ENCODE measurements at regions not wholly inside any gene's neighbourhood (a gene's known extent, or its start where the extent isn't known, plus 50 kb on each side); places are given as distances from the start of the nearest gene placed in this dataset.

GRCh38 chr5:36494841-36495601 is 111.4 kb upstream of the SLC1A3 start:
- Mint-ChIP-seq H3K9me3 (ENCODE audit: unreplicated experiment) (no peaks in the 10 kb centered on the region), H3K27me3 (ENCODE audit: unreplicated experiment) (peaks cover 1% of the 10 kb centered on the region), H3K4me3 (ENCODE audit: unreplicated experiment) (no peak overlapping the region), H3K4me1 (ENCODE audit: unreplicated experiment) (no peaks in the 10 kb centered on the region), H3K36me3 (ENCODE audit: low read depth, unreplicated experiment) (no peaks in the 10 kb centered on the region), H3K27ac (ENCODE audit: unreplicated experiment) (no peak overlapping the region)
- DNase-seq (ENCODE audit: low spot score): no peak
- TF ChIP-seq CTCF (IDR thresholded peaks at IDR 0.05; ENCODE audit: unreplicated experiment): no peak

GRCh38 chr5:36495611-36496010 is 110.8 kb upstream of the SLC1A3 start:
- no peak for TF ChIP-seq CTCF (IDR thresholded peaks at IDR 0.05; ENCODE audit: unreplicated experiment)
- no peaks in the 10 kb centered on the region for H3K4me1 Mint-ChIP-seq (ENCODE audit: unreplicated experiment)
- no peak for DNase-seq (ENCODE audit: low spot score)
- H3K36me3 Mint-ChIP-seq (ENCODE audit: low read depth, unreplicated experiment): no peaks in the 10 kb centered on the region
- H3K27me3 Mint-ChIP-seq (ENCODE audit: unreplicated experiment): peaks cover 1% of the 10 kb centered on the region
- H3K27ac Mint-ChIP-seq (ENCODE audit: unreplicated experiment): no peak overlapping the region
- H3K9me3 Mint-ChIP-seq (ENCODE audit: unreplicated experiment): no peaks in the 10 kb centered on the region
- H3K4me3 Mint-ChIP-seq (ENCODE audit: unreplicated experiment): no peak overlapping the region

- Mint-ChIP-seq H3K9me3 (ENCODE audit: unreplicated experiment) (no peaks in the 10 kb centered on the region), H3K27me3 (ENCODE audit: unreplicated experiment) (peaks cover 1% of the 10 kb centered on the region), H3K36me3 (ENCODE audit: low read depth, unreplicated experiment) (no peaks in the 10 kb centered on the region), H3K27ac (ENCODE audit: unreplicated experiment) (no peak overlapping the region), H3K4me1 (ENCODE audit: unreplicated experiment) (no peaks in the 10 kb centered on the region), H3K4me3 (ENCODE audit: unreplicated experiment) (no peak overlapping the region)
- no peak for DNase-seq (ENCODE audit: low spot score)
- no peak for TF ChIP-seq CTCF (IDR thresholded peaks at IDR 0.05; ENCODE audit: unreplicated experiment)
Observed at GRCh38 chr5:36496471-36496870, 109.9 kb upstream of the SLC1A3 start.

GRCh38 chr5:36502608-36503007 is 103.8 kb upstream of the SLC1A3 start:
- no peak overlapping the region for H3K4me3 Mint-ChIP-seq (ENCODE audit: unreplicated experiment)
- no peaks in the 10 kb centered on the region for H3K9me3 Mint-ChIP-seq (ENCODE audit: unreplicated experiment)
- no peak for TF ChIP-seq CTCF (IDR thresholded peaks at IDR 0.05; ENCODE audit: unreplicated experiment)
- DNase-seq (ENCODE audit: low spot score): no peak
- peaks cover 1% of the 10 kb centered on the region for H3K27me3 Mint-ChIP-seq (ENCODE audit: unreplicated experiment)
- H3K4me1 Mint-ChIP-seq (ENCODE audit: unreplicated experiment): peaks cover 6% of the 10 kb centered on the region
- no peaks in the 10 kb centered on the region for H3K36me3 Mint-ChIP-seq (ENCODE audit: low read depth, unreplicated experiment)
- no peak overlapping the region for H3K27ac Mint-ChIP-seq (ENCODE audit: unreplicated experiment)

GRCh38 chr5:36505021-36505420 is 101.4 kb upstream of the SLC1A3 start:
- Mint-ChIP-seq H3K36me3 (ENCODE audit: low read depth, unreplicated experiment) (no peaks in the 10 kb centered on the region), H3K27me3 (ENCODE audit: unreplicated experiment) (no peaks in the 10 kb centered on the region), H3K9me3 (ENCODE audit: unreplicated experiment) (no peaks in the 10 kb centered on the region), H3K4me3 (ENCODE audit: unreplicated experiment) (no peak overlapping the region), H3K4me1 (ENCODE audit: unreplicated experiment) (peaks cover 8% of the 10 kb centered on the region), H3K27ac (ENCODE audit: unreplicated experiment) (no peak overlapping the region)
- DNase-seq (ENCODE audit: low spot score): no peak
- TF ChIP-seq CTCF (IDR thresholded peaks at IDR 0.05; ENCODE audit: unreplicated experiment): no peak
